Thyroid gland (tissue), 4 donors: ENCODE measurements at regions not wholly inside any gene's neighbourhood (a gene's known extent, or its start where the extent isn't known, plus 50 kb on each side); places are given as distances from the start of the nearest gene placed in this dataset.

ENCODE experiments used
- DNase-seq, 2 donors: peaks; one replicate each; pipeline ENCODE4 v3.0.0-alpha.2; 2019
- H3K27ac ChIP-seq, 3 donors: fragments of 200-600 bp; sonication (generic); 1 replicate in 2 of 3; 2 replicates in 1 of 3; pipeline ENCODE4 v1.5.1; 2016 to 2019; ENCODE audit warnings: mild to moderate bottlenecking in 1 of 3, moderate library complexity in 1 of 3
- H3K27me3 ChIP-seq: fragments of 200-600 bp; sonication (generic); one replicate; pipeline ENCODE4 v1.5.1; 2019
- H3K36me3 ChIP-seq, 2 donors: fragments of 200-600 bp; sonication (generic); one replicate each; pipeline ENCODE4 v1.5.1; 2016 to 2019
- H3K4me1 ChIP-seq, 2 donors: fragments of 200-600 bp; sonication (generic); one replicate each; pipeline ENCODE4 v1.5.1; 2017 to 2019
- H3K4me3 ChIP-seq, 3 donors: fragments of 200-600 bp; sonication (generic); replicated peaks in 1 of 3; 1 replicate in 2 of 3; 2 replicates in 1 of 3; pipeline ENCODE4 v1.5.1; 2016; ENCODE audit warnings: mild to moderate bottlenecking in 1 of 3
- H3K9me3 ChIP-seq: fragments of 200-600 bp; sonication (generic); one replicate; pipeline ENCODE4 v1.5.1; 2017
- CTCF ChIP-seq, 6 experiments: fragments of 200-600 bp in 3 of 6; fragments of 450-650 bp in 3 of 6; sonication (generic) in 3 of 6; IDR thresholded peaks; one replicate each; pipeline ENCODE4 v1.5.1; 2016 to 2019; ENCODE audit warnings: antibody characterized with exemption in 6 of 6, mild to moderate bottlenecking in 2 of 6, inconsistent platforms in 1 of 6, moderate library complexity in 1 of 6
- POLR2A ChIP-seq, 2 donors: fragments of 450-650 bp; IDR thresholded peaks; one replicate each; pipeline ENCODE4 v1.6.1; 2017; ENCODE audit warnings: antibody characterized with exemption in 2 of 2, mild to moderate bottlenecking in 2 of 2, moderate library complexity in 1 of 2
- WGBS, 2 donors: methylation state at CpG; one replicate each; pipeline ENCODE4 v1.1.5; 2017; 5-methylcytosine and 5-hydroxymethylcytosine counted together
- intact Hi-C: fragments of 100-400 bp; cut with DNase I; formaldehyde crosslinking; loops from one replicate; pipeline ENCODE4 v1.15.1; 2023

GRCh38 chr4:123622572-123622971 lies 226.0 kb downstream of the SPRY1 start:
- H3K9me3 ChIP-seq = no peaks in the 10 kb centered on the region
- no peaks in the 10 kb centered on the region for H3K36me3 ChIP-seq
- no peaks in the 10 kb centered on the region for H3K4me1 ChIP-seq
- WGBS, 2 donors = 78 to 98% methylated on average over 1 of the region's 1 CpG
- H3K27ac ChIP-seq = no peak overlapping the region
- H3K27me3 ChIP-seq = no peaks in the 10 kb centered on the region
- no peak for DNase-seq
- TF ChIP-seq POLR2A (IDR thresholded peaks at IDR 0.05) (no peak), CTCF (IDR thresholded peaks at IDR 0.05) (no peak)
- no peak overlapping the region for H3K4me3 ChIP-seq
- intact Hi-C loops = no loop called here

- TF ChIP-seq CTCF (IDR thresholded peaks at IDR 0.05) (no peak), POLR2A (IDR thresholded peaks at IDR 0.05) (no peak)
- Histone ChIP-seq H3K4me1 (no peaks in the 10 kb centered on the region), H3K36me3 (no peaks in the 10 kb centered on the region), H3K27me3 (no peaks in the 10 kb centered on the region), H3K4me3 (no peak overlapping the region), H3K9me3 (no peaks in the 10 kb centered on the region), H3K27ac (no peak overlapping the region)
- intact Hi-C loops = no loop called here
- 47 to 65% methylated on average over 1 of the region's 1 CpG for WGBS, 2 donors
- DNase-seq = no peak
Observed at GRCh38 chr4:123623611-123624010, 227.0 kb downstream of the SPRY1 start.

GRCh38 chr4:123624959-123625358 lies 228.4 kb downstream of the SPRY1 start:
- intact Hi-C loops = no loop called here

GRCh38 chr4:123628288-123628687 lies 231.7 kb downstream of the SPRY1 start:
- 90 to 95% methylated on average over 1 of the region's 1 CpG for WGBS, 2 donors
- Histone ChIP-seq H3K27me3 (no peaks in the 10 kb centered on the region), H3K27ac (no peak overlapping the region), H3K4me1 (no peaks in the 10 kb centered on the region), H3K36me3 (no peaks in the 10 kb centered on the region), H3K9me3 (no peaks in the 10 kb centered on the region), H3K4me3 (no peak overlapping the region)
- intact Hi-C loops = no loop called here
- TF ChIP-seq POLR2A (IDR thresholded peaks at IDR 0.05) (no peak), CTCF (IDR thresholded peaks at IDR 0.05) (no peak)
- DNase-seq = no peak

More at GRCh38 chr4:123624959-123625358, 228.4 kb downstream of the SPRY1 start:
- DNase-seq = no peak
- no peaks in the 10 kb centered on the region for H3K27me3 ChIP-seq
- no peak overlapping the region for H3K27ac ChIP-seq
- WGBS, 2 donors = 83 to 88% methylated on average over 1 of the region's 1 CpG
- TF ChIP-seq POLR2A (IDR thresholded peaks at IDR 0.05) = no peak
- no peak overlapping the region for H3K4me3 ChIP-seq
- no peaks in the 10 kb centered on the region for H3K36me3 ChIP-seq
- no peaks in the 10 kb centered on the region for H3K9me3 ChIP-seq
- no peaks in the 10 kb centered on the region for H3K4me1 ChIP-seq

GRCh38 chr4:123631786-123632692 lies 235.4 kb downstream of the SPRY1 start:
- Histone ChIP-seq H3K27me3 (no peaks in the 10 kb centered on the region), H3K36me3 (no peaks in the 10 kb centered on the region), H3K4me1 (no peaks in the 10 kb centered on the region), H3K4me3 (no peak overlapping the region), H3K9me3 (no peaks in the 10 kb centered on the region), H3K27ac (no peak overlapping the region)
- DNase-seq = no peak
- 80 to 84% methylated on average over 7 of the region's 7 CpGs for WGBS, 2 donors
- TF ChIP-seq POLR2A (IDR thresholded peaks at IDR 0.05) (no peak), CTCF (IDR thresholded peaks at IDR 0.05) (no peak)
- intact Hi-C loops = no loop called here
